GM06990 (cell line): ENCODE measurements at regions not wholly inside any gene's neighbourhood (a gene's known extent, or its start where the extent isn't known, plus 50 kb on each side); places are given as distances from the start of the nearest gene placed in this dataset.

Source experiments
- DNase-seq: peaks from one replicate; pipeline ENCODE4 v3.0.0-alpha.2; 2011; ENCODE audit not compliant: insufficient read length; ENCODE audit errors: extremely low read depth
- H3K27me3 ChIP-seq: replicated peaks from 2 replicates; pipeline ENCODE4 v1.6.0; 2011; ENCODE audit warnings: low read length; ENCODE audit not compliant: control insufficient read depth, insufficient read depth
- H3K36me3 ChIP-seq: 2 replicates; pipeline ENCODE4 v1.5.1; 2011; ENCODE audit warnings: low read length; ENCODE audit not compliant: control insufficient read depth, insufficient read depth
- H3K4me3 ChIP-seq: replicated peaks from 2 replicates; pipeline ENCODE4 v1.5.1; 2011; ENCODE audit warnings: low read depth, mild to moderate bottlenecking, control low read depth, low read length
- TF ChIP-seq, protein P1 (sequence below): IDR thresholded peaks from 2 replicates; pipeline ENCODE4 v1.5.1; 2011; ENCODE audit warnings: low read length, control low read depth, mild to moderate bottlenecking, inconsistent platforms; ENCODE audit not compliant: insufficient read depth, poor library complexity, severe bottlenecking

DNA sequence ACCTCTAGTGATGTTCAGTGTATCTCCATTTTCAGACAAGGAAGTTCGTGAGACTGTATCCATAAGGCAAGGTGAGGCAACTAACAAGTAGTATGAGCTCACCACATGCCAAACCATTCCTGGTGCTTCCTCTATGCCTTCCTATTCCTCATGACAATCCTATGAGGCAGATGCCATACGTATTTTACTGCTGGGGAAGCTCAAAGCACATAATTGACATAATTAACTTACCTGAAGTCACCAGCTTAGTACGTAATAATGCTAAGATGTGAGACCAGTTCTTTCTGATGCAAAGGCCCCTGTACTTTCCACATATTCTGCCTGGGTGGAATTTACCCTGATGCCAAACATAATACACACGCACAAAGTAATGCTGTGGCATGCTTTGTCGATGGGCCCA, 83.6 kb upstream of the NFIA start:
- TF ChIP-seq, protein P1, sequence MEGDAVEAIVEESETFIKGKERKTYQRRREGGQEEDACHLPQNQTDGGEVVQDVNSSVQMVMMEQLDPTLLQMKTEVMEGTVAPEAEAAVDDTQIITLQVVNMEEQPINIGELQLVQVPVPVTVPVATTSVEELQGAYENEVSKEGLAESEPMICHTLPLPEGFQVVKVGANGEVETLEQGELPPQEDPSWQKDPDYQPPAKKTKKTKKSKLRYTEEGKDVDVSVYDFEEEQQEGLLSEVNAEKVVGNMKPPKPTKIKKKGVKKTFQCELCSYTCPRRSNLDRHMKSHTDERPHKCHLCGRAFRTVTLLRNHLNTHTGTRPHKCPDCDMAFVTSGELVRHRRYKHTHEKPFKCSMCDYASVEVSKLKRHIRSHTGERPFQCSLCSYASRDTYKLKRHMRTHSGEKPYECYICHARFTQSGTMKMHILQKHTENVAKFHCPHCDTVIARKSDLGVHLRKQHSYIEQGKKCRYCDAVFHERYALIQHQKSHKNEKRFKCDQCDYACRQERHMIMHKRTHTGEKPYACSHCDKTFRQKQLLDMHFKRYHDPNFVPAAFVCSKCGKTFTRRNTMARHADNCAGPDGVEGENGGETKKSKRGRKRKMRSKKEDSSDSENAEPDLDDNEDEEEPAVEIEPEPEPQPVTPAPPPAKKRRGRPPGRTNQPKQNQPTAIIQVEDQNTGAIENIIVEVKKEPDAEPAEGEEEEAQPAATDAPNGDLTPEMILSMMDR, result no peak
- no peak for DNase-seq
- Histone ChIP-seq H3K36me3 (no peaks in the 10 kb centered on the region), H3K27me3 (no peaks in the 10 kb centered on the region; the same call in 1 of the 2 replicates), H3K4me3 (no peak overlapping the region)

DNA sequence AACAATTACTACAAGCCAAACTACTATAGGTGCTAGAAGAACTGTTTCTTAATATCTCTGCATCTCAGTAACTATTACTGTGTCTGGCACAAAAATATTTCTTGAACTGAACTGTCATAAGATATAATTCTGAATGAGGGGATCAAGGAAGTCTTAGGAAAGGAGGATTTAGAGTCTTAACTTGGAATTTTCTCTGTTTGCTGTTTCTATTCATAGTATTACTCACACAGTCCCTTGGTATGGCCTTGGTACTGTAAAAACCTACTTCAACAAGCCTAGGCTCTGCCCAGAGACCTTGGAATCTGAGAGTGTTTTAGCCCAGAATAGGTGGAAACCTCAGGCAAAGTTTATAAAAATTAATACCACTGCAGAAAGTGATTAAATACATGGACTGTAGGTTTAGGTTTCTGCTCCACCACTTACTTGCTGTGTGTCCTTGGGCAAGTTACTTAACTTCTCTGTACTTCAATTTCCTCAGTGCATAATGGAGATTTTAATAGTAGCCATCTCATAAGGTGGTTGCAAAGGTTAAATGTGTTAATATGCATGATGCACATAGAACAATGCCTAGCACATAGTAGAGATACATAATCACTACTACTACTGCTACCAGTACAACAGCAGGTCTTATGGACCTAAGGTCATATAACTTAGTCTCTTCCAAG, 87.4 kb upstream of the NFIA start:
- H3K4me3 ChIP-seq, result no peak overlapping the region
- H3K27me3 ChIP-seq, result no peaks in the 10 kb centered on the region
- H3K36me3 ChIP-seq, result no peaks in the 10 kb centered on the region
- DNase-seq, result no peak
- TF ChIP-seq, protein P1, result no peak

- TF ChIP-seq, protein P1, result no peak
- Histone ChIP-seq H3K4me3 (no peak overlapping the region), H3K36me3 (no peaks in the 10 kb centered on the region), H3K27me3 (no peaks in the 10 kb centered on the region)
- DNase-seq, result no peak
Observed at GRCh38 chr1:60994369-60994768, 88.0 kb upstream of the NFIA start.

GRCh38 chr1:60992165-60992564, 90.2 kb upstream of the NFIA start:
- H3K36me3 ChIP-seq, result no peaks in the 10 kb centered on the region
- H3K4me3 ChIP-seq, result no peak overlapping the region
- no peak for DNase-seq
- TF ChIP-seq, protein P1, result no peak
- H3K27me3 ChIP-seq, result no peaks in the 10 kb centered on the region

DNA sequence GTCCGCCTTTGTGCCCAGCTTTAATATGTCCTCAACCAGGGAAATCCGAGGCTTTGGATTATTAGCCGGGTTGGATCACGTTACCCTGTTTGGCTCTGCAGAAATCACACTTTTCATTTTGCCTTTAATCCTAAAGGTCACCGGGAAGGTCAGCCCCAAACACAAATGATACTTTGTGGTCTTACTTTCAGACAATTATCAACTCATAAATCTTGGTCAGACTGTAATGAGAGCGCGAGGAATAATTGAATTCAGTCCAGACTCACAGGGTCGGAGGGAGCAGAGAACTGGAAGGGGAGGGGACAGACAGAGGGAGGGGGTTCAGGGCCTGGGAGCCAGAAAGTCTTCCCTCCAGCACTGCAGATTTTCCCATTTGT, 91.7 kb upstream of the NFIA start:
- no peak for DNase-seq
- TF ChIP-seq, protein P1, result no peak
- Histone ChIP-seq H3K27me3 (no peaks in the 10 kb centered on the region), H3K36me3 (no peaks in the 10 kb centered on the region), H3K4me3 (no peak overlapping the region)
